ENCODE measurements at regions not wholly inside any gene's neighbourhood (a gene's known extent, or its start where the extent isn't known, plus 50 kb on each side); places are given as distances from the start of the nearest gene placed in this dataset.

DNA sequence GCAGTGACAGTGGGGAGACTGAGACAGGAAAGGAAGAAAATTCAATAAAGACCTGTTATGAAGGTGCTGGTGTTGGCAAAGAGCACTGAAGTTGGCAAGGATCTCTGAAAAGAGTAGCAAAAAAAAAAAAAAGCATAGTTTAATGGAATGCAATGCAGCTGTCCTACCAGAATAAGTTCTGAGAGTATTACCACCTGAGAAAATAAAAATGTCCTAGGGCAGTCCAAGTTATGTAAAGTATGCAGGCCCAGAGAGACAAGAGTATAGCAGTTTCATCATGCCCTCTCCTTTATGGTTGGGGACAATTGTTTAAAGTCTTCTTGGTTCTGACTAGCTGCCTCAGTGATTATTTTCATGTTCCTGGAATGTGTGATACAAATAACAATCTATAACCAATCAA lies 1092.8 kb downstream of the SORCS3 start:
- no peak for TF ChIP-seq POLR2A (IDR thresholded peaks at IDR 0.05)
- TF ChIP-seq, protein P1, sequence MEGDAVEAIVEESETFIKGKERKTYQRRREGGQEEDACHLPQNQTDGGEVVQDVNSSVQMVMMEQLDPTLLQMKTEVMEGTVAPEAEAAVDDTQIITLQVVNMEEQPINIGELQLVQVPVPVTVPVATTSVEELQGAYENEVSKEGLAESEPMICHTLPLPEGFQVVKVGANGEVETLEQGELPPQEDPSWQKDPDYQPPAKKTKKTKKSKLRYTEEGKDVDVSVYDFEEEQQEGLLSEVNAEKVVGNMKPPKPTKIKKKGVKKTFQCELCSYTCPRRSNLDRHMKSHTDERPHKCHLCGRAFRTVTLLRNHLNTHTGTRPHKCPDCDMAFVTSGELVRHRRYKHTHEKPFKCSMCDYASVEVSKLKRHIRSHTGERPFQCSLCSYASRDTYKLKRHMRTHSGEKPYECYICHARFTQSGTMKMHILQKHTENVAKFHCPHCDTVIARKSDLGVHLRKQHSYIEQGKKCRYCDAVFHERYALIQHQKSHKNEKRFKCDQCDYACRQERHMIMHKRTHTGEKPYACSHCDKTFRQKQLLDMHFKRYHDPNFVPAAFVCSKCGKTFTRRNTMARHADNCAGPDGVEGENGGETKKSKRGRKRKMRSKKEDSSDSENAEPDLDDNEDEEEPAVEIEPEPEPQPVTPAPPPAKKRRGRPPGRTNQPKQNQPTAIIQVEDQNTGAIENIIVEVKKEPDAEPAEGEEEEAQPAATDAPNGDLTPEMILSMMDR (IDR thresholded peaks at IDR 0.05), result no peak
